IPS-NIHi7 (cell line): ENCODE measurements at regions not wholly inside any gene's neighbourhood (a gene's known extent, or its start where the extent isn't known, plus 50 kb on each side); places are given as distances from the start of the nearest gene placed in this dataset.

Experiments
- DNase-seq: peaks from one replicate; pipeline ENCODE4 v3.0.0; 2012; ENCODE audit warnings: mixed read lengths; ENCODE audit errors: extremely low spot score

GRCh38 chr6:19454001-19454720 lies 383.0 kb upstream of the ID4 start:
- DNase-seq = no peak

- DNase-seq = no peak
These were observed 382.3 kb upstream of the ID4 start for GRCh38 chr6:19454721-19455392.

GRCh38 chr6:19463250-19463649 lies 373.9 kb upstream of the ID4 start:
- DNase-seq = no peak

GRCh38 chr6:19463925-19464324 lies 373.2 kb upstream of the ID4 start:
- no peak for DNase-seq

GRCh38 chr6:19465256-19465655 lies 371.9 kb upstream of the ID4 start:
- DNase-seq = no peak

GRCh38 chr6:19465760-19466159 lies 371.4 kb upstream of the ID4 start:
- DNase-seq = no peak

- no peak for DNase-seq
These were observed 366.8 kb upstream of the ID4 start for GRCh38 chr6:19470333-19470732.

GRCh38 chr6:19472153-19472552 lies 365.0 kb upstream of the ID4 start:
- DNase-seq = no peak

GRCh38 chr6:19472850-19473249 lies 364.3 kb upstream of the ID4 start:
- peak; percentile 29 for DNase-seq

GRCh38 chr6:19477563-19477962 lies 359.6 kb upstream of the ID4 start:
- no peak for DNase-seq

GRCh38 chr6:19478273-19478672 lies 358.9 kb upstream of the ID4 start:
- DNase-seq = no peak

- no peak for DNase-seq
These were observed 358.2 kb upstream of the ID4 start for GRCh38 chr6:19478992-19479391.

- DNase-seq = no peak
These were observed 357.6 kb upstream of the ID4 start for GRCh38 chr6:19479551-19479950.

- DNase-seq = no peak
These were observed 344.3 kb upstream of the ID4 start for GRCh38 chr6:19492636-19493405.

- no peak for DNase-seq
These were observed 335.4 kb upstream of the ID4 start for GRCh38 chr6:19501737-19502245.

GRCh38 chr6:19502301-19502700 lies 334.9 kb upstream of the ID4 start:
- DNase-seq = no peak

GRCh38 chr6:19515939-19516338 lies 321.2 kb upstream of the ID4 start:
- no peak for DNase-seq

GRCh38 chr6:19519941-19520340 lies 317.2 kb upstream of the ID4 start:
- DNase-seq = no peak

GRCh38 chr6:19524366-19525186 lies 312.6 kb upstream of the ID4 start:
- no peak for DNase-seq

GRCh38 chr6:19525673-19526072 lies 311.5 kb upstream of the ID4 start:
- DNase-seq = no peak

- DNase-seq = no peak
These were observed 307.0 kb upstream of the ID4 start for GRCh38 chr6:19530188-19530587.

GRCh38 chr6:19535351-19535750 lies 301.8 kb upstream of the ID4 start:
- no peak for DNase-seq
